HepG2 (cell line): ENCODE measurements at regions not wholly inside any gene's neighbourhood (a gene's known extent, or its start where the extent isn't known, plus 50 kb on each side); places are given as distances from the start of the nearest gene placed in this dataset.
"Not testable (repeated sequence)": the region's sequence is repeated elsewhere in the genome, so short reads cannot be mapped to it uniquely, and the experiment has no call there.

Experiments used
- ATAC-seq: fragments of 200-7000 bp; cut with Tn5 transposase; 3 replicates; pipeline ENCODE4 v1.9.1; 2020; ENCODE audit warnings: mild to moderate bottlenecking, moderate library complexity
- BruUV-seq: library from RNA; stranded (reverse); fragments of 400-500 nt; replicated peaks from 2 replicates; lab custom pipeline; 2021; lab: Mats Ljungman, UMichigan
- CTCF ChIA-PET: fragments of 300-600 bp; formaldehyde crosslinking; extraction: SDS; loops from one replicate; lab custom pipeline; 2021; ENCODE audit warnings: low total read pairs, inconsistent platforms, low intra/inter-chr PET ratio; lab: Yijun Ruan, JAX
- POLR2A ChIA-PET: fragments of 350-600 bp; sonication (Branson Sonifier 250); formaldehyde crosslinking; loops from one replicate; lab custom pipeline; 2020; ENCODE audit warnings: antibody characterized with exemption, inconsistent platforms; lab: Yijun Ruan, JAX
- DNase-seq: peaks from one replicate; pipeline ENCODE4 v3.0.0-alpha.2; 2015; ENCODE audit warnings: low spot score
- FAIRE-seq: peaks from 3 replicates; lab custom pipeline; 2011; peaks lifted over from hg19 to GRCh38; lab: Jason Lieb, UNC
- H2AFZ ChIP-seq: one replicate; pipeline ENCODE4 v1.6.1; 2011; ENCODE audit warnings: low read length, inconsistent platforms
- H3K27ac ChIP-seq: fragments of 300-600 bp; 3 replicates; pipeline ENCODE4 v1.8.0; 2011; ENCODE audit warnings: mixed run types, mild to moderate bottlenecking, mixed read lengths, low read length, inconsistent platforms; ENCODE audit not compliant: insufficient read depth; ENCODE audit errors: extremely low read length
- H3K27me3 ChIP-seq, 2 experiments: fragments of 200-600 bp in 1 of 2; 2 replicates in 1 of 2; 3 replicates in 1 of 2; pipeline versions ENCODE4 v1.6.0 to v1.8.0; 2011; ENCODE audit warnings: low read length in 2 of 2, mild to moderate bottlenecking in 2 of 2, moderate library complexity in 2 of 2, inconsistent platforms in 1 of 2; ENCODE audit not compliant: insufficient read depth in 2 of 2, control insufficient read depth in 1 of 2
- H3K36me3 ChIP-seq, 2 experiments: fragments of 200-600 bp in 1 of 2; replicated peaks in 1 of 2; 2 replicates in 1 of 2; 3 replicates in 1 of 2; pipeline versions ENCODE4 v1.5.1 to v1.8.0; 2011; ENCODE audit warnings: low read length in 2 of 2, inconsistent platforms in 1 of 2; ENCODE audit not compliant: insufficient read depth in 2 of 2, control insufficient read depth in 1 of 2
- H3K4me1 ChIP-seq: 2 replicates; pipeline ENCODE4 v1.5.1; 2012; ENCODE audit warnings: low read length, inconsistent platforms; ENCODE audit not compliant: insufficient read depth
- H3K4me2 ChIP-seq: 2 replicates; pipeline ENCODE4 v1.6.0; 2011; ENCODE audit warnings: low read depth, low read length, inconsistent platforms
- H3K4me3 ChIP-seq, 3 experiments: fragments of 200-600 bp in 1 of 3; sonication (generic), shearing (Covaris generic) in 1 of 3; replicated peaks in 1 of 3; 2 replicates each; pipeline ENCODE4 v1.5.1; 2011 to 2016; ENCODE audit warnings: low read length in 3 of 3, inconsistent platforms in 2 of 3, low read depth in 2 of 3, mild to moderate bottlenecking in 2 of 3, control low read depth in 1 of 3, mixed read lengths in 1 of 3; ENCODE audit not compliant: insufficient read depth in 1 of 3
- H3K79me2 ChIP-seq: one replicate; pipeline ENCODE4 v1.6.1; 2011; ENCODE audit warnings: low read length, inconsistent platforms; ENCODE audit not compliant: insufficient read depth
- H3K9ac ChIP-seq: 2 replicates; pipeline ENCODE4 v1.6.0; 2011; ENCODE audit warnings: mild to moderate bottlenecking, low read depth, low read length, inconsistent platforms; ENCODE audit not compliant: insufficient read depth
- H3K9me3 ChIP-seq: 2 replicates; pipeline ENCODE4 v1.5.1; 2012; ENCODE audit warnings: mild to moderate bottlenecking, low read length
- H4K20me1 ChIP-seq: 2 replicates; pipeline ENCODE4 v1.6.0; 2011; ENCODE audit warnings: inconsistent platforms, mild to moderate bottlenecking, low read length, moderate library complexity; ENCODE audit not compliant: insufficient read depth
- CHD2 ChIP-seq: IDR thresholded peaks from 2 replicates; pipeline ENCODE4 v1.6.1; 2011; ENCODE audit warnings: low read depth, low read length, improper control_type of control experiment
- CSRNP1 ChIP-seq: sonication (generic); formaldehyde crosslinking; IDR thresholded peaks from 2 replicates; pipeline ENCODE4 v1.8.1; 2023; ENCODE audit warnings: mild to moderate bottlenecking, missing genetic modification reagents
- HMGA1 ChIP-seq: sonication (generic); formaldehyde crosslinking; conservative IDR thresholded peaks from 2 replicates; pipeline ENCODE4 v1.4.0; 2020; ENCODE audit warnings: missing genetic modification reagents
- IRF9 ChIP-seq: sonication (generic); formaldehyde crosslinking; IDR thresholded peaks from 2 replicates; pipeline ENCODE4 v1.8.0; 2022; ENCODE audit warnings: missing genetic modification reagents, mild to moderate bottlenecking, borderline replicate concordance
- NFE2 ChIP-seq: sonication (generic); formaldehyde crosslinking; IDR thresholded peaks from 2 replicates; pipeline ENCODE4 v1.4.0; 2020; ENCODE audit warnings: missing genetic modification reagents
- PPARG ChIP-seq: conservative IDR thresholded peaks from 2 replicates; pipeline ENCODE4 v1.6.1; 2016; ENCODE audit warnings: missing biosample characterization, missing genetic modification reagents
- RCOR2 ChIP-seq: IDR thresholded peaks from 2 replicates; pipeline ENCODE4 v1.6.1; 2016; ENCODE audit warnings: missing biosample characterization, missing genetic modification reagents
- SOX13 ChIP-seq, 3 experiments: fragments of 450-650 bp in 1 of 3; sonication (generic) in 1 of 3; formaldehyde crosslinking in 1 of 3; IDR thresholded peaks in 2 of 3; conservative IDR thresholded peaks in 1 of 3; 2 replicates each; pipeline versions ENCODE4 v1.5.0 to v1.6.1; 2016 to 2020; ENCODE audit warnings: antibody characterized with exemption in 1 of 3, mild to moderate bottlenecking in 1 of 3, missing compliant biosample characterization in 1 of 3, missing genetic modification reagents in 1 of 3, moderate library complexity in 1 of 3
- THRA ChIP-seq: sonication (generic); formaldehyde crosslinking; IDR thresholded peaks from 2 replicates; pipeline ENCODE4 v1.4.0; 2020; ENCODE audit warnings: missing genetic modification reagents, borderline replicate concordance
- ZNF337 ChIP-seq: sonication (generic); formaldehyde crosslinking; IDR thresholded peaks from 2 replicates; pipeline ENCODE4 v1.5.1; 2020; ENCODE audit warnings: missing genetic modification reagents, low read depth, mild to moderate bottlenecking, borderline replicate concordance
- ZNF383 ChIP-seq: sonication (generic); formaldehyde crosslinking; IDR thresholded peaks from 2 replicates; pipeline ENCODE4 v1.4.0; 2020; ENCODE audit warnings: missing genetic modification reagents, mild to moderate bottlenecking, borderline replicate concordance
- ZNF552 ChIP-seq: sonication (generic); formaldehyde crosslinking; IDR thresholded peaks from 2 replicates; pipeline ENCODE4 v1.9.0; 2022; ENCODE audit warnings: missing genetic modification reagents, mild to moderate bottlenecking, borderline replicate concordance
- ZNF678 ChIP-seq: sonication (generic); formaldehyde crosslinking; IDR thresholded peaks from 2 replicates; pipeline ENCODE4 v1.4.0; 2020; ENCODE audit warnings: mild to moderate bottlenecking, missing genetic modification reagents
- WGBS: methylation state at CpG from one replicate; pipeline ENCODE4 v1.1.6; 2017; ENCODE audit warnings: low lambda C conversion rate; 5-methylcytosine and 5-hydroxymethylcytosine counted together
- in situ Hi-C: cut with HindIII; loops from 2 replicates; pipeline ENCODE4 v1.10.0; 2017; ENCODE audit warnings: low pct_unique_long_range_greater_than_20kb; ENCODE audit not compliant: extremely low pct_ligation_motif_present
- intact Hi-C: fragments of 100-400 bp; cut with micrococcal nuclease; formaldehyde crosslinking; loops from one replicate; pipeline ENCODE4 v1.10.0; 2022; ENCODE audit not compliant: unreplicated experiment

- ATAC-seq, intact Hi-C loops, FAIRE-seq: not testable (repeated sequence)
Measured at GRCh38 chr5:25067-25466, 66.9 kb upstream of the PLEKHG4B start.

GRCh38 chr5:30131-30530, 61.8 kb upstream of the PLEKHG4B start:
- no peak for FAIRE-seq
- WGBS = 25% methylated on average over 4 of the region's 4 CpGs
- intact Hi-C loops (no loop called here), in situ Hi-C loops (no loop called here)
- ChIA-PET CTCF (no interaction called here), POLR2A (no interaction called here)
- no peak overlapping the region for H3K4me2 ChIP-seq
- H3K4me1 ChIP-seq = no peaks in the 10 kb centered on the region
- no peaks in the 10 kb centered on the region for H3K79me2 ChIP-seq
- H3K27me3 ChIP-seq = no peaks in the 10 kb centered on the region
- H3K27ac ChIP-seq = no peak overlapping the region
- no peak overlapping the region for H3K4me3 ChIP-seq
- no peak for ATAC-seq
- H2AFZ ChIP-seq = no peak overlapping the region
- H4K20me1 ChIP-seq = no peaks in the 10 kb centered on the region
- no peak for DNase-seq
- no TSS peak for BruUV-seq
- no peaks in the 10 kb centered on the region for H3K36me3 ChIP-seq
- H3K9ac ChIP-seq = no peak overlapping the region
- H3K9me3 ChIP-seq = no peaks in the 10 kb centered on the region
- no peak for TF ChIP-seq CSRNP1 (CRISPR knock-in tag)
- no peak for TF ChIP-seq RCOR2 (CRISPR knock-in tag)
- no peak for TF ChIP-seq IRF9 (CRISPR knock-in tag)
- no peak for TF ChIP-seq ZNF552
- TF ChIP-seq ZNF678 (CRISPR knock-in tag) = no peak
- no peak for TF ChIP-seq CHD2
- no peak for TF ChIP-seq ZNF337 (CRISPR knock-in tag)
- no peak for TF ChIP-seq NFE2 (CRISPR knock-in tag)
- no peak for TF ChIP-seq PPARG (CRISPR knock-in tag)
- TF ChIP-seq HMGA1 (CRISPR knock-in tag) = no peak
- no peak for TF ChIP-seq SOX13 (IDR thresholded peaks at IDR 0.05)
- TF ChIP-seq SOX13 (CRISPR knock-in tag; conservative IDR thresholded peaks at IDR 0.05 in 1 of 2, IDR thresholded peaks at IDR 0.05 in 1 of 2) = no peak
- no peak for TF ChIP-seq THRA (CRISPR knock-in tag)
- no peak for TF ChIP-seq ZNF383

More at GRCh38 chr5:25067-25466, 66.9 kb upstream of the PLEKHG4B start:
- H2AFZ ChIP-seq, BruUV-seq, CTCF ChIA-PET, H4K20me1 ChIP-seq, POLR2A ChIA-PET, H3K27ac ChIP-seq, H3K4me2 ChIP-seq, DNase-seq, H3K4me1 ChIP-seq, H3K79me2 ChIP-seq, H3K36me3 ChIP-seq, H3K9ac ChIP-seq, H3K4me3 ChIP-seq, H3K9me3 ChIP-seq, H3K27me3 ChIP-seq, in situ Hi-C loops: not testable (repeated sequence)
- WGBS = 1% methylated on average over 2 of the region's 2 CpGs
